Rectal smooth muscle tissue (tissue), 1 donor: ENCODE measurements at regions not wholly inside any gene's neighbourhood (a gene's known extent, or its start where the extent isn't known, plus 50 kb on each side); places are given as distances from the start of the nearest gene placed in this dataset.
"Not testable (repeated sequence)": the region's sequence is repeated elsewhere in the genome, so short reads cannot be mapped to it uniquely, and the experiment has no call there.

Experiments used
- H3K27ac ChIP-seq: one replicate; pipeline ENCODE4 v1.7.0; 2013; ENCODE audit warnings: low read depth, low read length, inconsistent platforms
- H3K27me3 ChIP-seq: one replicate; pipeline ENCODE4 v1.7.0; 2013; ENCODE audit warnings: low read length; ENCODE audit not compliant: control insufficient read depth, insufficient read depth
- H3K36me3 ChIP-seq: one replicate; pipeline ENCODE4 v1.7.0; 2013; ENCODE audit warnings: low read length; ENCODE audit not compliant: control insufficient read depth, insufficient read depth
- H3K4me1 ChIP-seq: one replicate; pipeline ENCODE4 v1.7.0; 2013; ENCODE audit warnings: low read length; ENCODE audit not compliant: control insufficient read depth, insufficient read depth
- H3K4me3 ChIP-seq: one replicate; pipeline ENCODE4 v1.7.0; 2013; ENCODE audit warnings: low read length
- H3K9ac ChIP-seq: one replicate; pipeline ENCODE4 v1.7.0; 2013; ENCODE audit warnings: low read length

GRCh38 chrX:87972121-87972520 lies 454.5 kb downstream of the KLHL4 start:
- not testable (repeated sequence) for H3K9ac ChIP-seq, H3K27ac ChIP-seq, H3K36me3 ChIP-seq, H3K27me3 ChIP-seq, H3K4me3 ChIP-seq, H3K4me1 ChIP-seq

- H3K4me3 ChIP-seq, result no peak overlapping the region
- no peak overlapping the region for H3K9ac ChIP-seq
- no peak overlapping the region for H3K27ac ChIP-seq
- no peaks in the 10 kb centered on the region for H3K4me1 ChIP-seq
- no peaks in the 10 kb centered on the region for H3K36me3 ChIP-seq
- no peaks in the 10 kb centered on the region for H3K27me3 ChIP-seq
Measured at GRCh38 chrX:87975365-87975764, 457.8 kb downstream of the KLHL4 start.

GRCh38 chrX:88007873-88008272 lies 490.3 kb downstream of the KLHL4 start:
- not testable (repeated sequence) for H3K27ac ChIP-seq, H3K36me3 ChIP-seq, H3K4me1 ChIP-seq, H3K27me3 ChIP-seq, H3K9ac ChIP-seq, H3K4me3 ChIP-seq

GRCh38 chrX:88024022-88024421 lies 506.4 kb downstream of the KLHL4 start:
- Histone ChIP-seq H3K36me3 (no peaks in the 10 kb centered on the region), H3K27ac (no peak overlapping the region), H3K4me1 (no peaks in the 10 kb centered on the region), H3K9ac (no peak overlapping the region), H3K4me3 (no peak overlapping the region), H3K27me3 (no peaks in the 10 kb centered on the region)

GRCh38 chrX:88072339-88073030 lies 554.9 kb downstream of the KLHL4 start:
- Histone ChIP-seq H3K36me3 (no peaks in the 10 kb centered on the region), H3K9ac (no peak overlapping the region), H3K27ac (no peak overlapping the region), H3K4me3 (no peak overlapping the region), H3K4me1 (no peaks in the 10 kb centered on the region), H3K27me3 (no peaks in the 10 kb centered on the region)

GRCh38 chrX:88101968-88102367 lies 584.4 kb downstream of the KLHL4 start:
- H3K4me1 ChIP-seq, result no peaks in the 10 kb centered on the region
- H3K27me3 ChIP-seq, result no peaks in the 10 kb centered on the region
- no peaks in the 10 kb centered on the region for H3K36me3 ChIP-seq
- H3K27ac ChIP-seq, result no peak overlapping the region
- H3K9ac ChIP-seq, result no peak overlapping the region
- H3K4me3 ChIP-seq, result no peak overlapping the region

GRCh38 chrX:88135735-88136134 lies 611.3 kb upstream of the CPXCR1 start:
- H3K4me3 ChIP-seq, result no peak overlapping the region
- no peak overlapping the region for H3K9ac ChIP-seq
- H3K27me3 ChIP-seq, result no peaks in the 10 kb centered on the region
- H3K36me3 ChIP-seq, result no peaks in the 10 kb centered on the region
- no peaks in the 10 kb centered on the region for H3K4me1 ChIP-seq
- H3K27ac ChIP-seq, result no peak overlapping the region

GRCh38 chrX:88136328-88136727 lies 610.7 kb upstream of the CPXCR1 start:
- Histone ChIP-seq H3K27me3 (no peaks in the 10 kb centered on the region), H3K4me1 (no peaks in the 10 kb centered on the region), H3K27ac (no peak overlapping the region), H3K36me3 (no peaks in the 10 kb centered on the region), H3K4me3 (no peak overlapping the region), H3K9ac (no peak overlapping the region)

- H3K27ac ChIP-seq, result no peak overlapping the region
- no peak overlapping the region for H3K4me3 ChIP-seq
- no peaks in the 10 kb centered on the region for H3K4me1 ChIP-seq
- no peak overlapping the region for H3K9ac ChIP-seq
- no peaks in the 10 kb centered on the region for H3K36me3 ChIP-seq
- no peaks in the 10 kb centered on the region for H3K27me3 ChIP-seq
Measured at GRCh38 chrX:88146577-88146976, 600.4 kb upstream of the CPXCR1 start.

GRCh38 chrX:88170553-88170952 lies 576.5 kb upstream of the CPXCR1 start:
- H3K9ac ChIP-seq, result no peak overlapping the region
- H3K27me3 ChIP-seq, result no peaks in the 10 kb centered on the region
- H3K27ac ChIP-seq, result no peak overlapping the region
- H3K36me3 ChIP-seq, result no peaks in the 10 kb centered on the region
- no peaks in the 10 kb centered on the region for H3K4me1 ChIP-seq
- no peak overlapping the region for H3K4me3 ChIP-seq

- not testable (repeated sequence) for H3K4me3 ChIP-seq, H3K27me3 ChIP-seq, H3K9ac ChIP-seq, H3K36me3 ChIP-seq, H3K4me1 ChIP-seq, H3K27ac ChIP-seq
Measured at GRCh38 chrX:88173932-88174440, 573.0 kb upstream of the CPXCR1 start.

- Histone ChIP-seq H3K4me3 (no peak overlapping the region), H3K9ac (no peak overlapping the region), H3K36me3 (no peaks in the 10 kb centered on the region), H3K27me3 (no peaks in the 10 kb centered on the region), H3K27ac (no peak overlapping the region), H3K4me1 (no peaks in the 10 kb centered on the region)
Measured at GRCh38 chrX:88202149-88202548, 544.9 kb upstream of the CPXCR1 start.

- Histone ChIP-seq H3K4me1 (no peaks in the 10 kb centered on the region), H3K36me3 (no peaks in the 10 kb centered on the region), H3K27me3 (no peaks in the 10 kb centered on the region), H3K4me3 (no peak overlapping the region), H3K9ac (no peak overlapping the region), H3K27ac (no peak overlapping the region)
Measured at GRCh38 chrX:88244066-88244465, 503.0 kb upstream of the CPXCR1 start.
